Adrenal gland (tissue), 5 donors: ENCODE measurements at regions not wholly inside any gene's neighbourhood (a gene's known extent, or its start where the extent isn't known, plus 50 kb on each side); places are given as distances from the start of the nearest gene placed in this dataset.

ENCODE experiments used
- CTCF ChIP-seq, 6 experiments: fragments of 450-650 bp in 4 of 6; fragments of 200-600 bp in 2 of 6; sonication (generic) in 1 of 6; IDR thresholded peaks; 1 replicate in 5 of 6; 2 replicates in 1 of 6; pipeline versions ENCODE4 v1.5.1 to v1.8.0; 2016 to 2021; ENCODE audit warnings: antibody characterized with exemption in 6 of 6, mild to moderate bottlenecking in 2 of 6, moderate library complexity in 1 of 6
- POLR2A ChIP-seq, 2 donors: fragments of 450-650 bp; IDR thresholded peaks; one replicate each; pipeline ENCODE4 v1.6.1; 2017; ENCODE audit warnings: antibody characterized with exemption in 2 of 2, mild to moderate bottlenecking in 2 of 2, moderate library complexity in 1 of 2
- donor health status: DM: no; HTN: no; CAD: no.

GRCh38 chr1:96541491-96541890 is 180.1 kb upstream of the PTBP2 start:
- no peak for TF ChIP-seq CTCF (IDR thresholded peaks at IDR 0.05)
- TF ChIP-seq POLR2A (IDR thresholded peaks at IDR 0.05) = no peak
